HG03520 (cell line): ENCODE measurements at regions not wholly inside any gene's neighbourhood (a gene's known extent, or its start where the extent isn't known, plus 50 kb on each side); places are given as distances from the start of the nearest gene placed in this dataset.

ENCODE experiments used
- ATAC-seq: cut with Tn5 transposase; IDR thresholded peaks from one replicate; pipeline ENCODE4 v1.9.1; 2021; ENCODE audit warnings: mild to moderate bottlenecking, moderate library complexity; ENCODE audit not compliant: unreplicated experiment

- ATAC-seq: no peak
Observed at GRCh38 chr5:110218981-110219380, 507.5 kb downstream of the TMEM232 start.

GRCh38 chr5:110219769-110220168, 506.7 kb downstream of the TMEM232 start:
- no peak for ATAC-seq

- no peak for ATAC-seq
Observed at GRCh38 chr5:110221036-110221435, 505.4 kb downstream of the TMEM232 start.

GRCh38 chr5:110224050-110224449, 502.4 kb downstream of the TMEM232 start:
- ATAC-seq: no peak

- no peak for ATAC-seq
Observed at GRCh38 chr5:110225949-110226348, 500.5 kb downstream of the TMEM232 start.

GRCh38 chr5:110239786-110240185, 486.7 kb downstream of the TMEM232 start:
- ATAC-seq: no peak

- no peak for ATAC-seq
Observed at GRCh38 chr5:110242950-110243349, 483.5 kb downstream of the TMEM232 start.

- no peak for ATAC-seq
Observed at GRCh38 chr5:110248921-110249320, 477.6 kb downstream of the TMEM232 start.

- ATAC-seq: no peak
Observed at GRCh38 chr5:110250355-110250754, 476.1 kb downstream of the TMEM232 start.

GRCh38 chr5:110250755-110251154, 475.7 kb downstream of the TMEM232 start:
- ATAC-seq: no peak

GRCh38 chr5:110251366-110251765, 475.1 kb downstream of the TMEM232 start:
- ATAC-seq: no peak

GRCh38 chr5:110255194-110255593, 471.3 kb downstream of the TMEM232 start:
- no peak for ATAC-seq

GRCh38 chr5:110256298-110256697, 470.2 kb downstream of the TMEM232 start:
- no peak for ATAC-seq

- no peak for ATAC-seq
Observed at GRCh38 chr5:110257971-110258370, 468.5 kb downstream of the TMEM232 start.

- ATAC-seq: no peak
Observed at GRCh38 chr5:110258460-110259216, 467.8 kb downstream of the TMEM232 start.

- ATAC-seq: no peak
Observed at GRCh38 chr5:110262749-110263148, 463.7 kb downstream of the TMEM232 start.

- ATAC-seq: no peak
Observed at GRCh38 chr5:110264661-110265060, 461.8 kb downstream of the TMEM232 start.

GRCh38 chr5:110265162-110265561, 461.3 kb downstream of the TMEM232 start:
- ATAC-seq: no peak

GRCh38 chr5:110267714-110268113, 458.8 kb downstream of the TMEM232 start:
- ATAC-seq: no peak

- ATAC-seq: no peak
Observed at GRCh38 chr5:110268283-110268682, 458.2 kb downstream of the TMEM232 start.

- ATAC-seq: no peak
Observed at GRCh38 chr5:110268985-110269384, 457.5 kb downstream of the TMEM232 start.

GRCh38 chr5:110269478-110270142, 456.9 kb downstream of the TMEM232 start:
- no peak for ATAC-seq
